Dedifferentiated amniotic fluid mesenchymal stem cell (primary cell): ENCODE measurements at regions not wholly inside any gene's neighbourhood (a gene's known extent, or its start where the extent isn't known, plus 50 kb on each side); places are given as distances from the start of the nearest gene placed in this dataset.

Source experiments
- DNase-seq: peaks from one replicate; pipeline ENCODE4 v3.0.0-alpha.2; 2016; ENCODE audit errors: extremely low spot score

- no peak for DNase-seq
Measured at GRCh38 chr2:100627330-100628300, 64.8 kb downstream of the PDCL3 start.

- DNase-seq: no peak
Measured at GRCh38 chr2:100628506-100628905, 65.7 kb downstream of the PDCL3 start.

- no peak for DNase-seq
Measured at GRCh38 chr2:100629309-100629708, 66.5 kb downstream of the PDCL3 start.

- no peak for DNase-seq
Measured at GRCh38 chr2:100630473-100630977, 67.7 kb downstream of the PDCL3 start.

GRCh38 chr2:100632037-100632436 lies 69.2 kb downstream of the PDCL3 start:
- no peak for DNase-seq

- DNase-seq: no peak
Measured at GRCh38 chr2:100632759-100633158, 70.0 kb downstream of the PDCL3 start.

- no peak for DNase-seq
Measured at GRCh38 chr2:100639588-100640390, 77.0 kb downstream of the PDCL3 start.

- no peak for DNase-seq
Measured at GRCh38 chr2:100640431-100641124, 77.8 kb downstream of the PDCL3 start.

GRCh38 chr2:100641125-100641435 lies 78.3 kb downstream of the PDCL3 start:
- DNase-seq: no peak

GRCh38 chr2:100642425-100642824 lies 79.6 kb downstream of the PDCL3 start:
- no peak for DNase-seq

- no peak for DNase-seq
Measured at GRCh38 chr2:100643467-100643866, 80.7 kb downstream of the PDCL3 start.

- DNase-seq: no peak
Measured at GRCh38 chr2:100643906-100644501, 81.2 kb downstream of the PDCL3 start.

- no peak for DNase-seq
Measured at GRCh38 chr2:100645695-100646429, 83.1 kb downstream of the PDCL3 start.

- DNase-seq: no peak
Measured at GRCh38 chr2:100647709-100648108, 84.9 kb downstream of the PDCL3 start.

- no peak for DNase-seq
Measured at GRCh38 chr2:100650151-100650550, 87.4 kb downstream of the PDCL3 start.

GRCh38 chr2:100653449-100654035 lies 90.7 kb downstream of the PDCL3 start:
- DNase-seq: no peak

GRCh38 chr2:100654611-100655010 lies 91.8 kb downstream of the PDCL3 start:
- no peak for DNase-seq

GRCh38 chr2:100655446-100655845 lies 92.7 kb downstream of the PDCL3 start:
- DNase-seq: no peak

- DNase-seq: no peak
Measured at GRCh38 chr2:100655936-100656534, 93.2 kb downstream of the PDCL3 start.

GRCh38 chr2:100658017-100658416 lies 95.2 kb downstream of the PDCL3 start:
- DNase-seq: no peak
